A673 (cell line): ENCODE measurements at regions not wholly inside any gene's neighbourhood (a gene's known extent, or its start where the extent isn't known, plus 50 kb on each side); places are given as distances from the start of the nearest gene placed in this dataset.
"Not testable (repeated sequence)": the region's sequence is repeated elsewhere in the genome, so short reads cannot be mapped to it uniquely, and the experiment has no call there.

Experiments
- BruUV-seq: library from RNA; stranded (reverse); fragments of 400-500 nt; replicated peaks from 2 replicates; lab custom pipeline; 2021; lab: Mats Ljungman, UMichigan
- CTCF ChIA-PET: fragments of 300-600 bp; sonication (Branson Sonifier 250); formaldehyde crosslinking; loops from one replicate; lab custom pipeline; 2022; ENCODE audit warnings: antibody characterized with exemption; lab: Charles Lee
- POLR2A ChIA-PET: fragments of 300-600 bp; sonication (Branson Sonifier 250); formaldehyde crosslinking; loops from one replicate; lab custom pipeline; 2022; ENCODE audit warnings: antibody characterized with exemption; ENCODE audit not compliant: low non-redundant PET; lab: Charles Lee
- DNase-seq: peaks from one replicate; pipeline ENCODE4 v3.0.0-alpha.2; 2015; ENCODE audit warnings: low spot score
- H3K27ac ChIP-seq: fragments of 200-600 bp; sonication (generic); 2 replicates; pipeline ENCODE4 v1.5.1; 2016; ENCODE audit warnings: mixed run types, low read depth, mild to moderate bottlenecking, mixed read lengths, antibody characterized with exemption, low read length; ENCODE audit not compliant: poor library complexity, severe bottlenecking
- H3K27me3 ChIP-seq: fragments of 200-600 bp; sonication (generic); replicated peaks from 2 replicates; pipeline ENCODE4 v1.6.1; 2017; ENCODE audit warnings: mixed run types, low read depth, mild to moderate bottlenecking, mixed read lengths, antibody characterized with exemption, low read length; ENCODE audit not compliant: insufficient read depth, poor library complexity
- H3K36me3 ChIP-seq: fragments of 200-600 bp; sonication (generic); 2 replicates; pipeline ENCODE4 v1.6.1; 2016; ENCODE audit warnings: mixed run types, mild to moderate bottlenecking, mixed read lengths, antibody characterized with exemption, low read length; ENCODE audit not compliant: insufficient read depth, poor library complexity, severe bottlenecking
- H3K4me1 ChIP-seq: fragments of 200-600 bp; sonication (generic); 2 replicates; pipeline ENCODE4 v1.6.1; 2017; ENCODE audit warnings: mixed run types, mild to moderate bottlenecking, mixed read lengths, antibody characterized with exemption, low read length; ENCODE audit not compliant: insufficient read depth, poor library complexity, severe bottlenecking
- H3K4me3 ChIP-seq: fragments of 200-600 bp; sonication (generic); 2 replicates; pipeline ENCODE4 v1.5.1; 2016; ENCODE audit warnings: low read depth, mixed run types, mild to moderate bottlenecking, mixed read lengths, low read length; ENCODE audit not compliant: poor library complexity, severe bottlenecking
- H3K9me3 ChIP-seq: fragments of 200-600 bp; sonication (generic); 2 replicates; pipeline ENCODE4 v1.6.1; 2016; ENCODE audit warnings: mixed run types, low read depth, mild to moderate bottlenecking, mixed read lengths, antibody characterized with exemption, low read length; ENCODE audit not compliant: poor library complexity, severe bottlenecking
- EZH2 ChIP-seq: fragments of 200-600 bp; sonication (generic); IDR thresholded peaks from 2 replicates; pipeline ENCODE4 v1.6.1; 2017; ENCODE audit warnings: borderline replicate concordance, low read depth, mild to moderate bottlenecking, mixed read lengths, antibody characterized with exemption, low read length; ENCODE audit not compliant: poor library complexity, severe bottlenecking
- intact Hi-C: fragments of 100-400 bp; cut with micrococcal nuclease; formaldehyde crosslinking; loops from one replicate; pipeline ENCODE4 v1.10.0; 2022; ENCODE audit not compliant: unreplicated experiment
- TF ChIP-seq, protein P1 (sequence below): fragments of 300-800, 200-600 bp; sonication (generic); conservative IDR thresholded peaks from 2 replicates; pipeline ENCODE4 v1.5.1; 2017; ENCODE audit warnings: low read depth, mild to moderate bottlenecking, antibody characterized with exemption, low read length, moderate library complexity, mixed read lengths

DNA sequence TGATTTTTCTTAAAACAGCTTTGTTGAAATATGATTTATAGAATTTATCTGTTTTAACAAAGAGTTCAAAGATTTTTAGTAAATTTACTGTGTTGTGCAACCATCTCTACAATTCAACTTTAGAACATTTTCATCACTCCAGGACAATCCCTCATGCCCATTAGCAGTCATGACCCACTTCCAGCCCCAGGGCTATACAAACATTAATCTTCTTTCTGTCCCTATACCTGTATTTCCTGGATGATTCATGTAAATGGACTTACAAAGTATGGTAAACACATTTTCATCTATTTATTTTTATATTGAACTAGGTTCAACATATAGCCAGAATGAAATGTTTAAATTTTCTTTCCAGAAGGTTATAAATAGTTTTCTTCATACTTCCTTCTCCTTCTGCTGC is 127.8 kb upstream of the CCDC180 start:
- no peak overlapping the region for H3K4me3 ChIP-seq
- no peak for DNase-seq
- intact Hi-C loops: no loop called here
- CTCF ChIA-PET: no interaction called here
- TF ChIP-seq EZH2: no peak
- TF ChIP-seq, protein P1, sequence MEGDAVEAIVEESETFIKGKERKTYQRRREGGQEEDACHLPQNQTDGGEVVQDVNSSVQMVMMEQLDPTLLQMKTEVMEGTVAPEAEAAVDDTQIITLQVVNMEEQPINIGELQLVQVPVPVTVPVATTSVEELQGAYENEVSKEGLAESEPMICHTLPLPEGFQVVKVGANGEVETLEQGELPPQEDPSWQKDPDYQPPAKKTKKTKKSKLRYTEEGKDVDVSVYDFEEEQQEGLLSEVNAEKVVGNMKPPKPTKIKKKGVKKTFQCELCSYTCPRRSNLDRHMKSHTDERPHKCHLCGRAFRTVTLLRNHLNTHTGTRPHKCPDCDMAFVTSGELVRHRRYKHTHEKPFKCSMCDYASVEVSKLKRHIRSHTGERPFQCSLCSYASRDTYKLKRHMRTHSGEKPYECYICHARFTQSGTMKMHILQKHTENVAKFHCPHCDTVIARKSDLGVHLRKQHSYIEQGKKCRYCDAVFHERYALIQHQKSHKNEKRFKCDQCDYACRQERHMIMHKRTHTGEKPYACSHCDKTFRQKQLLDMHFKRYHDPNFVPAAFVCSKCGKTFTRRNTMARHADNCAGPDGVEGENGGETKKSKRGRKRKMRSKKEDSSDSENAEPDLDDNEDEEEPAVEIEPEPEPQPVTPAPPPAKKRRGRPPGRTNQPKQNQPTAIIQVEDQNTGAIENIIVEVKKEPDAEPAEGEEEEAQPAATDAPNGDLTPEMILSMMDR: no peak
- no peaks in the 10 kb centered on the region for H3K9me3 ChIP-seq
- H3K27ac ChIP-seq: no peak overlapping the region
- peaks cover 6% of the 10 kb centered on the region for H3K27me3 ChIP-seq
- H3K4me1 ChIP-seq: no peaks in the 10 kb centered on the region
- H3K36me3 ChIP-seq: no peaks in the 10 kb centered on the region
- no TSS peak for BruUV-seq
- POLR2A ChIA-PET: no interaction called here

DNA sequence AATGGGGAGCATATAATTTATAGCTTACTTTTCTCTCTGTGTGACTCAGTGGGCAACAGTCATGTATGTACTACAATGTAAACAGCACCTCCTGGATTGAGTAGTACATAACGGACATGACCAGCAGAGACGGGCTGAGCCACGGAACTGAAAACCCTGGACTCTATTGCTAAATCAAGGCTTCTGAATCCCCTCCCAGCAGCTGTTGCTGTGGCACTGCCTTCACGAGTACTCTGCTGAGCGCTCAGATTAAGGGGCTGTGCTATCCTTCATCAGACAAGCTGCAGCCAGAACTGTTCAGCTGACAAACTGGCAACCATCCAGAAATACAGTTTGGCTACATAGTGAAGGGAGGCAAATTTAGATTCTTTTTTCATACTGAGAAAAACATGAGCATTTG is 131.3 kb upstream of the CCDC180 start:
- H3K27me3 ChIP-seq: peaks cover 6% of the 10 kb centered on the region
- BruUV-seq: no TSS peak
- DNase-seq: peak; percentile 9
- TF ChIP-seq EZH2: no peak
- TF ChIP-seq, protein P1: no peak
- intact Hi-C loops: no loop called here
- POLR2A ChIA-PET: no interaction called here
- H3K36me3 ChIP-seq: no peaks in the 10 kb centered on the region
- CTCF ChIA-PET: no interaction called here
- no peak overlapping the region for H3K4me3 ChIP-seq
- no peaks in the 10 kb centered on the region for H3K4me1 ChIP-seq
- no peaks in the 10 kb centered on the region for H3K9me3 ChIP-seq
- H3K27ac ChIP-seq: no peak overlapping the region

DNA sequence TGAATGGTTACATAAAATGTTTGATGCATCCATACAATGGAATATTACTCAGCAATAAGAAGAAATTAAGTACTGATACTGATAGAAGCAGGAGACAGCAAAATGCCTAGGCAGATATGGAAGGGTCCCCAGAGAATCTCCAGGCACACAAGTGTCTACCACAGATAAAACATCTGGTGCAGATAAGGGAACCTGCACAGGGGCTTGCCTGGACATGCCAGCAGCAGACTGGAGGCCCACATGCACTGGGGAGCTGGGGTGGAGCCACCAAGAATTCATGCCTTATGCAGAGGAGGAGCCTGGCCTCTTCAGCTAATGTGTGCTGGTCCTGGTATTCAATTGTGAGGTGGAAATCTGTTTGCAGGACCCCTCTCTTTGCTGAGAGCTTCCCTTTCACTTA is 129.2 kb upstream of the CTSV start:
- H3K27ac ChIP-seq, DNase-seq, H3K4me3 ChIP-seq, H3K27me3 ChIP-seq, POLR2A ChIA-PET, CTCF ChIA-PET, H3K4me1 ChIP-seq, BruUV-seq, intact Hi-C loops, H3K36me3 ChIP-seq, H3K9me3 ChIP-seq: not testable (repeated sequence)

DNA sequence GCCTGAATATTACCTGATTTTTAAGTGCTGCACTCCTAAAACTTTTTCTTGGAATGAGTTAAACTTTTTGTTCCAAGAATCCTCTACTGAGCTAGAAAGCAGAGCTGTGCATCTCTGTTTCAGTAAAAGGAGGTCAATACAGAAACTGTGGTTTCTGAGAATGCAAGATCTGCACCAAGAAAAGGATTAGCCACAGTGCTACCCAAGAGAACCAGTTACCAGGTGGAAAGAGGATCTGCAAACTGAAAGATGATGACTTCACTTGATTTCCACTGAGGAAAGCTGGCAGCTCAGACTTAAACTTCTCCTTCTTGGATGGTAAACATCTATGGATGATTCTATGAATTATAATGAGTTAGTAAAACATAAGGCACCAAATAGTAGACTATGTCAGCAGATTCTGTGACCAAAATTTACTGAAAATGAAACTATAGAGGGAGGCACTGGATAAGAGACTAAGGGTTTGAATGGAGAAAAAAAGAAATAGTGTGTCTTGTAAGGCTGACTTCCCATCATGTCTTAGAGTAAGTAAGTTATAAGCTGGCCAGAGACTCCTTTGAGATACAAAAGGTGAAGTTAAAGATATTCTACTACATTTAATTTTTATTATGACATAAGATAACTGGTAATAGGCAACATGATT is 127.7 kb upstream of the CTSV start:
- BruUV-seq, H3K4me3 ChIP-seq, H3K27ac ChIP-seq, intact Hi-C loops, CTCF ChIA-PET, H3K9me3 ChIP-seq, H3K27me3 ChIP-seq, DNase-seq, POLR2A ChIA-PET, H3K36me3 ChIP-seq, H3K4me1 ChIP-seq: not testable (repeated sequence)
